Activated CD4-positive, alpha-beta T cell treated with anti-CD3 and anti-CD28 coated beads, Interleukin-2, amount 50 U/mL, for 48 hours (primary cell): ENCODE measurements at regions not wholly inside any gene's neighbourhood (a gene's known extent, or its start where the extent isn't known, plus 50 kb on each side); places are given as distances from the start of the nearest gene placed in this dataset.

Source experiments
- DNase-seq, 2 experiments: peaks; one replicate each; pipeline ENCODE4 v3.0.0-alpha.2; 2020

DNA sequence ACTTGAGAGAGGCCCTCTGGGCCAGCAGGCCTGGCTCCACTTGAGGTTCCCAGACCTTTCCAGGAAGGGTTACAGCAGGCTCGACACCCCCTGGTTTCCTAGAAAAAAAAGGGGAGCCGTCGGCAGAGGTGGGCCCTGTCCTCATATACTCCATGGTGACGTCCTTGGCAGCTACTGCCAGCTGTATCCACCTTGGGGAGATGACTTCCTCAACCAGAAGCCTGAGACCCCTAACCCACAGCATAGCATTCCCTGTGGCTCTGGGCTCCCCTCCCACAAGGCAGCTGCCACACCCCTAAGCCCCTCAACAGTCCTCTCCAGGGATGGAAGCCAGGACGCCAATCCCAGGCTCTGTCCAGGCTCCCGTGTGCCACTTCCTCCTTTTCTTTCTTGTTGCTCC, 294.8 kb downstream of the CDC5L start:
- DNase-seq = no peak

DNA sequence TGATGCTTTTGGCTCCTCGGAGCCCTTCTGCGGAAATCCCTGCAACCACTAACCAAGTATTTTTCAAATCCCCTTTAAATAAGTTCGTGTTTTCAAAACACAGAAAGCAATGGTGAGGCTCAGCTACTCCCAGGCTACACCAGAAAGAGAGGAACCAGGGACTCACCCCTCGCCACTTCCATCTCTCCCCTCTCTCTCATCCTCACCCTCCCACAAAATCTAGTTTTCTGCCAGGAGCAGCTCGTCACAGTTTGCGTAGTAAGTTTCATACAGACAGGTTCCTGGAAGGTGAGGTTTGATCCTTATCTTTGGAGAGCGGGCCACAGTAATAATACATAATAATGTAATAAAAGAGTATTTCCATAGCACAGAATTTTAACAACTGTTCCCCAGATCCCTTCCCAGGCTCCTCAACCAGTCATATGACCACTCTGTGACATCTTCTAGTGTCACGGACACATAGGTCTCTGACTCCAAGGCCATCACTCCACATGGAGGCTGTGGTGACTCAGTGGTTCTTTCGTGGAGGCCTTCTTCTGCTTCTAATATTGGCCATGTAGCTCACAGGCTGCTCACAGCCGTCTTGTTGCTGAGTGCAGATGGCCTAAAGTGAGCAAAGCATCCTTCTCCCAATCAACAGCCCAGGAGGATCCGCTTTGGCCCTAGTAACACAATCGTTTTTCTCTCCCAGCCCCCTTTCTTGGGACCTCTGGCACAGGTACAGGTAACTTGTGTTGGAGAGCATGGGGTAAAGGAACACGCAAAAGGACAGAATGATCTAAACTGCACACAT, 295.7 kb downstream of the CDC5L start:
- DNase-seq = no peak

DNA sequence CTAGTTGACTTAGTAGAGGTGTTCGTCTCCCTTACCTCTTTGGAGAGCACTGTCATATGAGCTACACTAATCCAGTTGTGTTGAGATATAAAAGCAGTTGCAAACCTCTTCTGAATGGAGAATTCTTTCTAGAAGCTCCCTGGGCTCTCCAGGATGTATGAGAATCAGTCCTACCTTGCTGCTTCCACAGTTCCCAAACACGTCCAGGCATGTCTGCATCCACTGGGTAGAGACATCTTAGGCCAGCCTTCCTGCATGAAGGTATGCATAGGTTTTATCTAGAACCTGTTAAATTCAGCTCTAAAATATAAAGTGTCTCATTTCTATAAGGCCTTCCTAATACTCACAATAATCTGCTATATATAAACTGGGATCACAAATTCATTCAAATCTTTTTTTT, 297.7 kb downstream of the CDC5L start:
- DNase-seq = no peak

DNA sequence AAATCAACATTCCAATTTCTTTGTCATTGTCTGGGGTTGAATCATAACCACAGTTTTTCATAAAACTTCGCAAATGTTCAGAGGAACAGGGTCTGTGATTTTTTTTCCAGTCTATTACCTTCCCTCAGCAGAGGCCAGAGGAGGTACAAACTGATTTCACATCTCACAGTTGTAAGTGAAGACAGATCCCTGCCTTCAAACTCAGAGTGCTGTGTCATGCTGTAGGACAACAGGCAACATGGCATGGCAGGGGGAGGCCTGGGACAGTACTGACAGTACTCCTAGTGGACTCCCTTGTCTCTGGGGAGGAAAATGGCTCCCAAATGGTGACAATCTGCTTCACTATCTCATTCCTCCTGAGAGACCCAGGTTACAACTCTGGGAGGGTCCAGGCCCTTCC, 308.6 kb downstream of the CDC5L start:
- DNase-seq = no peak

DNA sequence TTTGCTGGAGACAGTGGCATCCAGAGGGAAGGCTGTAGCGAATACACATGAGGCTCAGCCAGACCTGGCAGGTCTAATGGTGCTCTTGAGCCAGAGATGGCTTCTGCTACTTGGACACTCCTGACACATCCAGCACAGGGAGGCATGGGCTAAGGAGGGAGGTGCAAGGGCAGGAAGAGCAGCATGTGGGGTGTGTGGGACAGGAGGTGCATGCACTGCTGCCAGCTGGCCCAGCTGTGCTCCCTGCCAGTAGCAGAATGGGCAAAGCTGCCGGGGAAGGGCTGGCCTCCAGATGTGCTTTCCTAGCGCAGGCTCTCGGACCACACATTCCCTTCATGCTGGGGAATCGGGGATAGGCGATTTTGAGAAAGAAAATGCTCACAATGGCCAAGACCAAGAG, 309.2 kb downstream of the CDC5L start:
- DNase-seq = no peak

DNA sequence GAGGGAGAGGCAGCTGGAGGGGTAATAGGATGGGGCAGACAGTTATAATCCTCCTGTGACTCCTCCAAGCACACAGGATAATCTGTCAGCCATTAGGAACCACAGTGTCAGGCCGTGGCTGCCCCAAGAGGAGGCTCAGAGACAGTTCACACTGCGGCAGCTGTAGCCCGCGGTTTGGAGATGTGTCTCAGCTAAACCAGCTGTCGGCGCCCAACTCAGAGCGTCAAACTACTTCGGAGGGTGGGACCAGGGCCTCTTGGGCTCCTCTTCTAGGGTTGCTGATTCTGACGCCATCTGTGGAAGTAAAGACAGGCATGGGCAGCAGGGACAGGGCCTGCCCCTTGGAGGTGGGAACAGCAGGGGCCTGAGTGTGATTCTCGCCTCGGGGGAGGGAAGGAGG, 309.8 kb downstream of the CDC5L start:
- DNase-seq = no peak

DNA sequence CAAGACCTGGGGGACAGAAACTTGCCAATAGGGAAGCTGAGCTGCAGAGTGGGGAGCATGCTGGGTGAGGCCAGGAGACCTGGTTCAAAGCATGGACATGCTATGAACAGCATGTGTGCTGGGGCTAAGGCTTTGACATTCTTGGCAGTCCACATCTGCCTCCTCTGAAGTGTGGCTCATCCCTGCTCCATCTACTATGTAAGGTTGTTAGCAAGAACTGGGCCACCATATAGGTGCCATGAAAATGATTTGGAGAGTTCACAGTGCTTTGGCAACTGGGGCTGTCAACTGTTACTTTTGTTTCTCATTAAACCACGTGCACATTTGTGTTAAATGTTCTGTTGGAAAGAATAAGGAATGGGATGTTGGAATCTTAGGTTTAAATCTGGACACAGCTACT, 311.1 kb downstream of the CDC5L start:
- no peak for DNase-seq

DNA sequence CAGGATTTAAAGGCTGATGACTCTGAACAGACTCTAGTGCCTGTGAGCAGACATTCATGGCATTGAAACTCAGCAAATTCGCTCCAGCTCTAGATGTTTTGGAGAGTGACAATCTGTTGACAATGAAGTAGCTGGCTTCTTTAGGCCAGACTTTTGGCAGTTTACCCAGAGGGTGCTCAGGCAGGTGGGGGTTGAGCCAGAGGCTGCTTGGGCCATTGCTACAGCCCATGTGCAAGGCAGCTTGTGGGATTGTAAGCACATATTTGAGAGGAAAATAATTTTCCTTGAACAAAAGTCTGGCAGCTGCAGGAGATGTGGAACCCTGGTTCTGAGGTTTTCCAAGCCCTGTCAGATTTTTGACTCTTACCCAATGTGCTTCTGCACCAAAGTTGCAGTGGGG, 311.6 kb downstream of the CDC5L start:
- DNase-seq = no peak

DNA sequence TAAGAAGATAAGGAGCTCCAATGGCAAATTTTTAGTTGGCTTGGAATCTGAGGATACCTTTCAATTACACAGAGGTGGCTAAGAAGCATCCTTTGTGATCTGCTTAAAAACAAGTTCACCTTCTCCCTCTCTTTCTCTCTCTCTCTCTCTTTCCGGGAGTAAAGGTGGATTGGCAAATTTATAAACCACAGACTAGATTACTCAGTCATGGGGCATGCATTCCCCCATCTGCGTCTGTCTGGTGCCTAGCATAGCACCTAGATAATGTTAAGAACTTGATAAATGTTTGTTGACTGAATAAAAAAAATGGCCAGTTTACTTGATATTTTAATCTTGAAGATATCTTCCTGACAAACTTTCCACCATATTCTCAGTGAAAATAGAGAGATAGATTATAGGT, 312.3 kb downstream of the CDC5L start:
- DNase-seq = no peak

DNA sequence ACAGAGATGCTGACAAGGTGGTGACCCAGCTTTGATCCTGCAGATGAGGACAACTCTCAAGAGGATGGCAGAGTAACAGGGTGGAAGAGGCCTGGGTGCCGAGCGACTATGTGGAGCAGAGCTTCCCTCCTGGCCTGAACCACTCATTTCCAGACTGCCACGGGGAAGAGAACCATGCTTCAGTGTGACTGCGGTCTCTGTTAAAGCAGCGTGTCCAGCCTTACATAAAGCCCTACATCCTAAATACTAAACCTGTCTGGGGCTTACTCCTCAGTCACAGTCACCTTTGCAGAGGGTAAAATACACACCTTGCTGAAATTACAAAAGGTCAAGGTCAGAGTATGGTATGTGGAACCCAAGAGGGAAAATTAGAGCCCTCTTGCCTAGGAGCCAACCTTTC, 312.9 kb downstream of the CDC5L start:
- DNase-seq = no peak

DNA sequence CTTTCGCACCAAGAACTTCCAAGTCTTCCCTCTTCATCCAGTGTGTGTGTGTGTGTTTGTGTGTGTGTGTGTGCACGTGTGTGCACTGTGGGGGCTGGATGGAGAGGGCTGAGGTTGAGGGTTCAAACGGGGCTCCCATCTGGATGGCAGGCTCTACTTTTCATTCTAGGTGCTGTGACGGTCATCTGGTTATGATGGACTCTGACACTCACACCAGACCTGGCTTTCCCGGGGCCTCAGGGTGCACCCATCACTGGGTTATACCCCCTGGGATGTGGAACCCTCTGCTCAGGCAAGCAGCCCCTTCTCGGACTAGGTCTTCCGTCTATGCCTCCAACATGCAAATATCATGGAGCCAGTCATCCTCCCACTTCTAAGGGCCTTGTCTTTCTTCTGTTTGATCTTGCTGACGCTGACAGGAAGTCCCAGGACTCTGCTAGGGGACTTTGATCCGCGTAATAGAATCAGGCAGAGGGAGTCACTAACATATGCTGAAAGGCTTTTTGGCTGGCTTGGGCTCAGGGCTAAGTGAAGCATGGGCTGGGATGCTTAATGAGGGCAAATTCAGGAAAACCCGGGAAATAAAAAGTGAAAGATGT, 313.6 kb downstream of the CDC5L start:
- DNase-seq = no peak

DNA sequence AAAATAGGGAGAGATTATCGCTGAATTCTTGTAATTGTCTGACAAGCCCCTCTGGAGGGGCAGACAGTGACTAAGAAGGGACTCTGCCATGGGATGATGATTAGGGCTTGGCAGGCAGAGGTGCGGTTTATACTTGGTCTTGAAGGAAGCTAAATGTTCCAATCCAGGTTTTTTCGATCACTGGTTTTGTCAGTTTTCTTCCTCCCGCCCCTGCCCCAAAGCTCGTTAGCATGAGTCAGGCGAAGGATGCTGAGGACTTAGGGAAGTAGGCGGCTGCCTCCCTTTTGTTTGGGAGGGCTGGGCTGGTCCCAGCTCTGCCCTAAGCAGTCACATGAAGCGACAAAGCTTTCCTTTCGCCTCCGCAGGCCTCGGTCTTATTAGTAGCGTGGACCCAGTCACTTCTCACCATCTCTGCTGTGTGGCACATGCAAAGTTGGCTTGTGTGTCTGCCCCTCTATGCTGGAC, 314.2 kb downstream of the CDC5L start:
- no peak for DNase-seq

DNA sequence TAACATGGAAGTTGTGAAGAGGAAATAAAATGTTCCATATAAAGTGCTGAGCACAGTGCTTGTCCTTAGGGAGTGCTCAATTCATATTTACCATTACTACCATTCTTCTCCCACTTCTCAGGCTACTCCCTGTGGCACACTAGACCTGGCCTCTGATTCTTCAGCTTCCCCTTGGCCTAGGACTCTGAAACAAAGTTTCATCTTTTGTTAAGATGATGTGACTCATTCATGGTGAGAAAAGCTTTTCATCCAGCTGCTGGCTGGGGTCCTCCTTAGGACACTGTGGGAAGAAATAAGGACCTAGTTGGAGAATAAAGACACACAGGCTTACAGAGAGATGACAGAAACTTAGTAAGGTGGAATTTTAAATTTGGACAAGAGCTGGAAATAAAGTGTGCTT, 314.8 kb downstream of the CDC5L start:
- no peak for DNase-seq

DNA sequence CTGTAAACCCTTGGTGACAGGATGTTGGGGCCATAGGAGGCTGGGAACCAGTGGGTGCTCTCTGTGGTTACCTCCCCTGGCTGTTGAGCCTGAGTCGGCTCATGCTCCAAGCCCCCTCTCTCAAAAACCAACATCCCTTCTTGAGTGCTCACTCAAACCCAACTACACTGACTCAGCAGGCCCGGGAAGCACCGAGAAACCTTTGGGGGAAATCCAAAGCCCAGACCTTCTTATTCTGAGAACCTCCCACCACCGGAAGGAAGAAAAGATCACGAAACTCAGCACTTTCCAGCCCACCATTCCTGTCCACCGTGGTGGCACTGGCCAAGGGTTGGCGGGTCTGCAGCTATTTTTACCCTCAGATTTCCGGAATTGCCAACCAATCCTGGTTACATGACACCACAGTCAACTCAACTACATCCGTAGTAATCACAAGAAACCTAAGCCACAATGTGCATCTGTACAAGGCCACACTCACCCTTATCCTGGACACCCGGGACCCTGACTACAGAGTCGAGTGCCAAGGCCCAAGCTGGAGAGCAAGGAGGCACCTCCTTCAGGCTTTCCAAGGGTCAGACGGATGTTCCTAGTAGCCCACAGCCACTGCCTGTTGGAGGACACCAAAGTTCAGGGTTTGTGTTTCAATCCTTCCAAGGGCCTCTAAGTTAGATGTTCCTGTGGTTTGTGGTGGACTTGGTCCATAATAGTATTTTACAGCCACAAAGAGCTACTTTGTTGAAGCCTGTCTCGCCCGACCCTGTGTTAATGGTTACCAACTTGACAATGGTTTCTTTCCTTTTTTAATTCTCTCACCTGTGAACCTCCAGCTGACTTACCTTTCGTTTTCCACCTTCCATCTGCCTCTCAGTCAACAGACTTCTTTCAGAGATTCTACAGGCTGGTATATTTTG, 317.0 kb downstream of the CDC5L start:
- peak; percentile 55 to 68 for DNase-seq

DNA sequence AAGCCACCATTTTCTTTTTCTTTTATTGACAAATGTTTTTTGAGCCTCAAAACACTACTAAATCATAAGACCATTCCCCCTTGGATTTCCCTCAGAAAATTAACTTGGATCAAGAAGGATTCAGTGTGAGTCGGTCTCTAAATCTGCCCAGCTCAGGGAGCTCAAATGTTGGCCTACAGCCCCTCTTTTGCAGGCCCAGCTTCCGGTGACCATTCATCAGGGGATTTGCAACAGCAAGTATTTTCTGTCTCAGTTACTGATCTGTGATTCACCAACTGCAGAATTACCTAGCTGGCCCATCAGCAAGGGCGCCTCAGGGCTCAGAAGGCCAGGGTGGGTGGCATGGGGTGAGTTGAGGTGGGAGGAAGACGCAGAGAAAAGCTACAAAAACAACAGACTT, 318.1 kb downstream of the CDC5L start:
- DNase-seq = no peak

DNA sequence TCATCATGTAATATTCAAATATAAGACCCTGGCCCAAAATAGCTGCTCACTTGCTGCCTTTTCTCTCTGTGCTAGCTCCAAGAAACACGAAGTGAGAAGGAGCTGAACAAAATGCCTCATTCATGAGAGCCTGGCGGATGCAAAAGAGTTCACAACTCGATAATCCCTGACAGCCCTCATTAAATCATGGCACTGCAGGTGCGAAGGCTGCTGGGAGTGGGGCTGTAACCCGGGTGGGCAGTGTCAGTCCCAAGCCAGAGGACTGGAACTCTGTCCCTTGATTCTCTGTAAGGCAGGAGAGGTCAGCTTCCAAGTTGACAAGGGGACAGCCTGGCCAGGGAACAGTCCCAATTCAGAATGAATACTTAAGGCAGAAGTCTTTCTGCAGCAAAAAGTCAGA, 318.5 kb downstream of the CDC5L start:
- no peak for DNase-seq

DNA sequence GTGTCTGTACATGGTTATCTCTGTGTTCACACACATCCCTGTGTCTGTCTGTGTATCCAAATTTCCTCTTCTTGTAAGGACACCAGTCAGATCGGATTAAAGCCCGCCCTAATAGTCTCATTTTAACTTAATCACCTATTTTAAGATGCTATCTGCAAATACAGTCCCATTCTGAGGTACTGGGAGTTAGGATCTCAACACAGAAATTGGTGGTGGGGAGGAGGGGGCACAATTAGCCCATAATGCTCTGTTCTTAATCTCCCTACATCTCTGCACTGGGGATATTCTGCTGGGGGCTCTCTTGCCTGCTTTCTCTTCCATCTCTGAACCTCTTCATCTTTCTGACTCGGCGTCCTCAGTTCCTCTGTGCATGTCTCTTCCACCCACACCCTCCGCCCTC, 320.7 kb downstream of the CDC5L start:
- DNase-seq = no peak

DNA sequence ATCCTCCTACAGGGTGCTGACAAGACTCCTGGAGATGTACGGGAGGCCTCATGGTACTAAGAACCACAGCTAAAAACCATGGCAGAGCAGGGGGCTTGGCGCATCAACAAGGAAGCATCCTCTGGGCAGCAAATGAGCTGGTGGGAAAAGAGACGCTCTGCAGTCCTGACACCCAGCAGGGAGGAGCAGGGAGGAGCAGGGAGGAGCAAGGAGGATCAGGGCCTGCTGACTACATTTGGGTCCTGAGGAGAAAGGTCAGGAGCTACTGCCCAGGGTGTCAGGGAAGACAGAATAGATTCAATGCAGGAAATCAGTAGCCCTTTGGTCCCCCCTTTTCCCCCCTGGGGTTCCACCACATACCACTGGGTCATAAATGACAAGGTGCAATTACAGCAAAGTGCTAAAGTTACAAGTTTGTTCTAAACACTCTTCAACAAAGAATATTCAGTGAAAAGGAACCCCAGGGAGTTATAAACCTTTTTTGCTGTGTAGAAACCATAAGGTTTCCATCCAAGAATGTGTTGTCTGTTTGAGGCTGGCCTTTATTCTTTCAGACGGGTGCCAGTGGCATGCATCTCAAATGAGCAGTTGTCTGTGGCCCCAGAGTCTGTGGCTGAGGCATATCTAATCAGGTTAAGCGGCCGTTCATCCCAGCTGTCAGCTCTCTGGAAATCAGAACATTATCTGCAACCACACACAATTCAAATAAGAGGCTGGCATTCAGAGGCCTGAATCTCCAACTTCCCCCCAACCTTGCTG, 325.0 kb downstream of the CDC5L start:
- DNase-seq = no peak

DNA sequence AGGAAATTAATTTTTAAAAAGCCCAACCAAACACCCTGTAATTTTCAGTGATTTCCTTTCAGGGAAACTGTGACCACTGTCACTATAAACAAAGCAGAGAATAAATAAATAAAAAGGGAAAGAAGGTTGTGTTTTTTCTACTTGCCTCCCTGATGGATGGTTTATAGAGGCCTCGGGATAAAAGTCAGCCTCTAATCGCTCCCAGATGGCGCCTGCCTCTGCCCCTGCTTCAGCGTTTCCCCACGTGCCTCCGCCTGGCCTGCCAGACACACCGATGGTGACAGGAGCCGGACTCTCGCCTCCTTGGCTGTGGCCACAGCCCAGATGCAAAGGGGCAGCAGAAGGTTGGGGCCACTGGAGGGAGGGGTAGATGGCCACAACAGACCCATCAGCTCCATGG, 327.7 kb downstream of the CDC5L start:
- no peak for DNase-seq

DNA sequence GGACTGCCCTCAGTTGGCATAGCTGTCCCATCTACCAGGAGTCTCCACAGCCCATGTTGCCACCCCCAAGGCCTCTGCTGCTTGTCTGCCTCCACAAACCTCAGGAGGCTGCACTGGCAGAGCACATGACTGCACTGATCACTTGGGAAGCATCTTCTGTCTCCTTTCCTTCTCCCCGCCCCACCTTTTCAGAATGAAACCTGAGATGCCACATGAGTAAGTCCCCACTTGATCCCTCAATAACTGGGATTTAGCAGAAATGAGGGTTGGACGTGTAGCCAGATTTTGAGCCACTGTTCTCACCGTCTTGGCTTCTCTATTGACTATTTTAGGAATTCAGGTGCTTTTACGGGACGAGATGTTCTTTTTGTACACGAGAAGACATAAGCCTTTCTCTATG, 328.4 kb downstream of the CDC5L start:
- no peak for DNase-seq

DNA sequence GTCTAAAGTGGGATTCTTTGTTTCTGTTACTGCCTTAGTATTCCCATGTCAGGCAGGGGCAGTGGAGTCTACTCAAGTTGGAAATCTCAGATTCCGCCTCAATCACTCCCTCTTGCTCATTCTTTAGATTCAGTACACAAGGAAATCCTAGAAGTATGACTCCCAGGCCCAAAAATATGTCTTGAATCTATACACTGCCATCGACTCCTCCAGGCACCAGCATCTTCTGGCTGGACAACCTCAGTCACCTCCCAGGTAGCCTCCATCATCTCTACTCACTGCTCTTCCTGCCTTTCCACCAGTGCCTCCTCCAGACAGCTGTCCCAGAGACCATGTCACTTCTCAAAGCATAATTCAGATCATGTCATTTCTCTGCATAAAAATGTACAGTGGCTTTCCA, 329.9 kb downstream of the CDC5L start:
- DNase-seq = no peak

DNA sequence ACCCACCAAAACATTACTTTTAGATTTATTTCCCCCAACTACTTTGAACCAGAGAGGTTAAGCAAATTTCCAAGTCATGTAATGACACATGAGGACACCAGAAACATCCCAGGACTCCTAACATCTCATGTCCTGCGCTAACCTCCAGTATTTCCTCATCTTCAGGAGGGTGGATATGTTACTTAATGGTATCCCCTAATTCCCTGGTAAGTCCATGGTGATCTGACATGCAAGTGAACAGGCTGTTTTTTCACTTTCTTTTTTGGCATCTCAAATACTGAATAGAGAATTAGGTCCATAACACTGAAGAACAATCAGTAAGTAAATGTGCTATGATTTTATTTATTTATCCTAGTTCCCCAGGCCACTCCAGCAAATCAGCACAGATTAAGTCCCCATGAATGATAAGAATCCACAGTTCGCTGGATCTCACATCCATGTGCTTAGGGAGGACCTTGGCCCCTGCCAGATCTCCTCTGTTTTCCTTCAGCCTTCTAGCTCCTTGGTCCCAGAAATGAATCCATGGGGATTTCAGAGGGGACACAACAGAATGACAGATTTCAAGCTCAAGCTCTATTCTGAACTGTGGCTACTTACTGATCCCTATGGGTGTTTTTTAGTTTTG, 334.6 kb downstream of the CDC5L start:
- DNase-seq = no peak

DNA sequence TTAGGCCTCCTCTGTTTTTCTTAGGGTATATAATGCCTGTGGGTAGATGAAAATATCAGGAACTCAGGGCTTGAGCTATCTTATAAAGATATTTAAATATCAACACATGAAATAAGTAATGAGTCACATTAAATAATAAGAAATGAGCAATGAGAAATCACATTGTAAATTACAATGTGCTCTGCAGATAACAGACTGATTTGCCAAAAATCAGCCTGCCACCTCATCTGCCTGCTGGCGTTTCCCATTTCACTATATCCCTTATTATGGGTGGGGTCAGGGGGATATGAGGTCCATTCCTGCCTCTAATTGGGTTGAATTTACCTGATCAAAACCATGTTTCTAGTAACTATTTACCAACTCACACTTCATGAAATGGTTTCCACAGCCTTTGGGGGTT, 335.2 kb downstream of the CDC5L start:
- no peak for DNase-seq
